NCI-H345 treated with DMSO at 0.1 percent for 48 hours (cell line): ENCODE measurements at regions not wholly inside any gene's neighbourhood (a gene's known extent, or its start where the extent isn't known, plus 50 kb on each side); places are given as distances from the start of the nearest gene placed in this dataset.

Experiments
- DNase-seq: peaks from one replicate; lab custom pipeline; 2025; ENCODE audit not compliant: unreplicated experiment; lab: John Stamatoyannopoulos, UW

DNA sequence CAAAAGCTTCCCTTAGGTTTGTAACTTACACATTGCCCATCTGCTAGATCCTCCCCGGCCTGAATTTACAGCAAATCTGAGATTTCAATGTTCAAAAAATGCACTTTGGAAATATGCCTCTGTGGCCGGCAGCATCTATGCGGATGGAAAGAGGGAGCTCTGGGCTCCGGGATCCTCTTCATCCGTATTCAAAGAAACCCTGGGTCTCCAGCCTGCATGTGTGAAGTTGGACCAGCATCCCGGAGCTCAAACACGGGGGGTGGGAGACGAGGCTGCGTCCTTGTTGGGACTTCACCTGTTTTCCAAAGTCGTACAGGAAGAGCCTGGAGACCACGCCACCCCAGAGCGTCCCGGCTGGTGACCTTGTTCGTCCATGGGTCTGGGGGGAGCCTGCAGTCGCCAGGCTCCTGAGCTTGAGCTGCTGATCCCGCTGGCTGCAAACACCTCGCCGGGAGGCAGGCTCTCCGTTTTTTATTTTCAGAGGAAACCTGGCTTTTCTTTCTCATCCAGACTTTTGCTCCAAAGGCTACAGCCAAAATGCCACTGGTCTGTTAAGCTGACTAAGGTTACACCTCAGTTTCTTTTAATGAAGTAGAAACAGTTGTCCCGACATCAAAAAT, 77.4 kb downstream of the PTGR3 start:
- DNase-seq = no peak

DNA sequence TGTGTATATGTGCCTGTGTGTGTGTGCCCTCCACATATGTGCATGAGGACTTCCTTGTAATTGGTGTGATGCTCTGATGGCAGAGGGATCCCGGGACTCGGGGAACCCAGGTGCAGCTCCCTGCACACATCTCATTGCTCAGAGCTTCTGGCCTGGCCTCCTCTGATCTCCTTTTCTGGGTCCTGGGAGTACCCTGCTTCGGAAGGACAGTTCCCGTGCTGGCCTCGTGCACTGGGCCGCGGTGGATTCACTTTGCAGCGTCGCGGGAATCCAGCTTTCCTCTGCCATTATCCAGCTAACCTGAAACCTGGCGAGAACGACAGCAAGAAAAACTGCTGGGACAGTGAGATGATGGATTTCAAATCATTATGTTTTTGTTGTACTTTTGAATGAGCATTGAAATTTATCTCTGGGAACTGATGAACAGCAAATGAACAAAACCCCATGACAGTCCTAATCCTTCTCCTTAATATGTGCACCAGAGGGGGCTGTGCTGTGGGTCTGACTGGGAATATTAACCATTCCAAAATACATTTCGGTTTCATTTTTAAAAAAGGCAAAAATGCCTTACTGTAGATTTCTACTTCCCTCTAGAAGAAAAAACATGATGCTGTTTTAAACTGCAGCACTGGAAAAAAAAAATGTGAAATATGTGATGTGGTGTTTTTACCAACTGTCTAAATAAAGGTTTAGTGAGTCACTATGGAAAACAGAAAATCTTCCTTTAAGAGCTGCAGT, 78.2 kb downstream of the PTGR3 start:
- no peak for DNase-seq

DNA sequence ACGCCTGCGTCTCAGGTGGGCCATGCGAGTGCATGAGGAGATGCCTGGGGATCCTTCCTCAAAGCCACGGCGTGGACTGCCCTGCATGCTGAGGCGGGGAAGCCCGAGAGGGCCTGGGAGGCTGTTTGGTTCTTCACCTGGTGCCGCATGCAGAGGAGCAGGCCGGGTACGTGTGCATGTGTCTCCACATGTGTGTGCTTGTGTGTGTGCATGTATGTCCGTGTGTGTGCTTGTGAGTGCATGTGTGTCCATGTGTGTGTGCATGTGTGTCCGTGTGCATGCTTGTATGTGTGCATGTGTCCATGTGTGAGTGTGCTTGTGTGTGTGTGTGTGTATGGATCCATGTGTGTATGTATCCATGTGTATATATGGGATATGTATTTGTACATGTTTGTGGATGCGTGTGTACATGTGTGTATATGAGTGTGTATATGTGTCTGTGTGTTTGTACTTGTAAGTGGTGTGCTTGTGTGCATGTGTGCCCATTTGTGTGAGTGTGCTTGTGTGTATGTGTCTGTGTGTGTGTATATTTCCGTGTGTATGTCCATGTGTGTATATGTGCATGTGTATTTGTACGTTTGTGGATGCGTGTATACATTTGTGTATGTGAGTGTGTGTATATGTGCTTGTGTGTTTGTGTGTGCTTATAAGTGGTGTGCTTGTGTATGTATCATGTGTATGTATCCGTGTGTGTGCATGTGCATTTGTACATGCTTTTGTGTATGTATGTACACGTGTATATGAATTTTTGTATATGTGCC, 79.0 kb downstream of the PTGR3 start:
- DNase-seq = no peak

DNA sequence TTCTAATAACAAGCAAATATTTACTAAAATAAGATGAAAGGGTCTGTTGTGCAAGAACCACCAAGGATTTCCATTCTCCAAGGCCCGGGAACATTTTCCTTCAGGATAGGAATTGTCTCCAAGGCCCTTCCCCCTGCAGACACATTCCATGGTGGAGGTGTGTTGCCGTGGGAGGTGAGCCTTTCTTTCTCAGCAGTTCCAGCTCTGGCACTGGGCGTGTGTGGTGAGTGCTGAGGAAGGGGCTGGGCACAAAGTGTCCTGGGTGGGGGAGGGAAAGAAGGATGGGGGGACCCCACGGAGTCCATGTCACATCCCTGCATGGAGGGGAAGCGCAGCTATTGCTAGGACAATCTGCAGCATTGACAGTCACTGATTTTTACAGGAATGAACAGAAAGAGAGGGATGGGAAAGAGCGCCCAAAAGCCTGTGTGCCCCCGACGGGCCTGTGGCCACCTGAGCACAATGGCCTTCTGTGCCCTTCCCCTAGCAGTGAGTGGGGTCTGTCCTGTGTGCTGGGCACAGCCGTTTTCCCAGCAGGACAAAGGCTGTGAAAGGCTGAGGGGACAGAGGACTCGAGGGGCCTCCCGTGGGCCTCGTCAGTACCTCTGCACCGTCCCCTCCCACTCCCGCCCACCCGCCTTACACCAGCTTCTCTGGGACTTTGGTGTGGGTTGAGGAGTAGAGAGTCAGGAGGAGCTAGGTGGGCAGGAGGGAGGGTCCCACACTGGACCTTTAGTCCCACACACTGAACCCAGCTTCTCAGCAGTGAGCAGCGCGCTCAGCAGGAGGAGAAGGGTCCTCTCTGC, 79.8 kb downstream of the PTGR3 start:
- no peak for DNase-seq

DNA sequence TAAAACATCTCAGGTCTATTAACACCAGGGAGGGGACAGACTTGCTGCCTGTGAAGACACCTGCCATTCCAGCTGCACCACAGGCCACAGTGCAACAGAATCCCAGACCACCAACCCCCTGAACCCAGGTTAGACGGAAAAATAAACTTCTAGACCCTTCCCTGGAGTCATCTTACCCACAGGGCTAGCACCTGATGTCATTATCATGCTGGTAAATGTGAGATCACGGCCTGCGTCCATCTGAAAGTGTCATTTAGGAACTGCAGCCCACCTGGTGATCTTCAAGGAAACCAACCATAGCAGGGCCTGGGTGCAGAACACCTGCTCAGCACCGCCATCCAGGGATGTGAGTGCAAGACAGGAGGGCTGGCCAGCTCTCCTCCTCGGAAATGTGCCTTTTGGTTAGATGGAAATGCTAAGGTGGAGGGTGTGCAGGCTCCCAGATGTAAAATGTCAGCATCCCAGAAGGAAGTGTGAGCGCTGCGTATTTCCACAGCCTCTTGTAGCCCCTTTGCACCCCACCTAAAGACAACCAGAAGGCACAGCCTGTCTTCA, 80.8 kb downstream of the PTGR3 start:
- no peak for DNase-seq

DNA sequence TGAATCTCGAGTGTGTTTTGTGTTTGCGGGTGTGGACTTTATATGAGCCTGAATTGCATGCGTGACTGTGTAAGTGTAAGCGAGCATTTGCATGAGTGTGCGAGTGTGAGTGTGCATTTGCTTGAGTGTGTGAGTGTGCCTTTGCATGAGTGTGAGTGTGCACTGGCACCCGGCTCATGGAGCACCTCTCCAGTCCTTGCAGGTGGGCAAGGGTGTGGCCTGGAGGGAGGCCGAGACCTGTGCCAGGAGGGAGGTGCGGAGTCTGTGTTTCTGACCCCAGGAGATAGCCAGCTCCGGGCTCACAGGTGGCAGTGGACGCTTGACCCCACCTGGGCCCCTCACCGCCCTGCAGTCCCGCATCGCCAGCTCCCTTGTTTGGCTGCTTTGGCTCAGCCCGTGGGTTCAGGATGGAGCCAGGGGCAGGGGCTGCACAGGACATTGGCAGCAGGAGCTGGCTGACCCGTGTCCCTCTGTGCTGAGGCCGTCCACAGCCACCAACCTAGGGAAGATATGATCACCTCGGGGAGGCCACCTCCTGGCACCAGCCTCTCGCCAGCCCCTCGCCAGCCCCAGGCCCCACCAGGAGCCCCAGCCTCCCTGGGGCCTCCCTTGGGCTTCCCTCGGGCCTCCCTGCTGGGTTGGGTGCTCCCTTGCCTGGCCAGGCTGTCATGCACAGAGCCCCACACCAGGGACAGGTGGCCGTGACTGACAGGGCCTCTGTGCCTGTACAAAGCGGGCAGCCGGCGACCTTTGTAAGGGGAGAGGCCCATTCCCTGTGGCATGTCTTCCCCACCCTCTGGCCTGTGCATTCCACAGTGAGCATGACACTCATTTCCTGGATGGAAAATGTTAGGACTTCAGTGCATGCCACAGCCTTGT, 81.6 kb downstream of the PTGR3 start:
- no peak for DNase-seq

DNA sequence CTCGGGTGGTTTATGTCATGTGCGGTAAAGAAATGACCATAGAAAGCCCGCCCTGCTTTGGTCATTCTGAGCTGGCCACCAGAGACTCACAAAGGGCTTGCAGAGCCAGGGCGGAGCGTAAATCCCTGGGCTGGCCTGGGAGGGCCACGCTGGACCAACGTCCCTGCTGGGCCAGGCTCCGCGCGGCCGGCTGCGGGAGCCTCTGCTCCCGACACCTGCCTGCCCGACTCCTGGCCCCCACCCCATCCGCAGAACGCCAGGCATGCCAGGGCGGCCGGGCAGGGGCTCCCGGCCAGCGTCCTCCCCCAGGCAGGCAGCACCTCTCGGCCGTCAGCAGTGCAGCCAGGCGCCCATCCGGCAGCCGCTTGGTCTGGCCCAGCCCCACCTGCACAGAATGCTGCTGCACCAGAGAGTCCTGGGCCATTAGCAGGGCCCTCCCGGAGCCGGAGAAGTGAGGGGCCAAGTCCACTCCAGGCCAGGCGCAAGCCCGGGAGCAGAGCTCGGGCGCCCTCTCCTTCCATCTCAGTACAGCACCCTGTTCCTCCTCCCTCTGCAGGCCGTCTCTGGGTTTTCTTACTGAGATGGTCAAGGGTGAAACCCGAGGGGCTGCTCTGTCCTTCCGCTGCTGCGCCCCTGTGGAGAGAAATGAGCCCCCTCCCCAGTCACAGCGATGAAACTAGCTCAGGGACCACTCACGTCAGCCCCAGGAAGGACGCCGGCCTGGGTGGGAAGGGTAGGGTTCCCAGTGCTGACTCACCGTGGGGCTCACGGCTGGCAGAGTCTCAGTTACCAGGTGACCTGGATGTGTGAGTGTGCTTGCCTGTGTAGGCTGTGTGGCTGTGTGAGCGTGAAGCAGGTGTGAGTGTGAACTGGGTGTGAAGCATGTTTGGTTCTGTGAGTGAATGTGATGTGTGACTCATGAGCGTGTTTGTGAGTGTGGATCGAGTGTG, 83.3 kb downstream of the PTGR3 start:
- no peak for DNase-seq

DNA sequence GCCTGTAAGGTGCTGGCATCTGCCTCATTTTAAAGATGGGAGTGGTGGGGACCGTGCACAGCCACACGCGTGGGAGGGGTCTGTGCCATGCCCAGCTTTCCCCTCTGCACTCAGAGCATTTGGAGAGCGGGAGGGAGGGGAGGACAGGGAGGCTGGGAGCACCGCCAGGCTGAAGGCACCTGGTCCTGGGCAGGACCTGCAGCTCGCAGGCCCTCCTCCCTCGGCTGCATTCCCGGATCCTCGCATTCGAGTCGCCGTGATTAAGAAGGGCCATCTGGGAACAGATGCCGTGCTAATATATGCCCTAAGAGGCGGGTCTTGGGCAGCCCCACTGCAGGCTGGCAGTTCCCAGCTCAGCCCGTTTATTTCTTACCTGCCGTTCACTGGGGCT, 84.0 kb downstream of the PTGR3 start:
- no peak for DNase-seq

DNA sequence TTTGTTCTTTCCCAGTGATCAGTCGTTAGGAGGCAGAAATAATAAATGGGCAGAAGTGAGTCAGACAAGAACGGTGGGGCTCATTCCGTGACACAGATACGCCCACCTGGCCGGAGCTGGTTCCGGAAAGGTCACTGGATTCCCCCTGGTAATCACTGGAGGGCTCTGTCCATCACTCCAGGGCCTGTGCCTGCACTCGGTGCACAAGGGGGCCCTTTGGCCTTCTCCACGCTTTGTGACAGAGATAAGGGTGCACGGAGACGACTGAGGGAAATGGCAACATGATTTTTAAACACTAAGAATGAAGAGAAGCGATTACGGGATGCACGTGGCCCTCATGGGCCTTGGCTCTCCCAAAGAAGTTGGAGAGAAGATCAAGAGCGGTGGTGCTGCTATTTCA, 84.4 kb downstream of the PTGR3 start:
- DNase-seq = no peak

DNA sequence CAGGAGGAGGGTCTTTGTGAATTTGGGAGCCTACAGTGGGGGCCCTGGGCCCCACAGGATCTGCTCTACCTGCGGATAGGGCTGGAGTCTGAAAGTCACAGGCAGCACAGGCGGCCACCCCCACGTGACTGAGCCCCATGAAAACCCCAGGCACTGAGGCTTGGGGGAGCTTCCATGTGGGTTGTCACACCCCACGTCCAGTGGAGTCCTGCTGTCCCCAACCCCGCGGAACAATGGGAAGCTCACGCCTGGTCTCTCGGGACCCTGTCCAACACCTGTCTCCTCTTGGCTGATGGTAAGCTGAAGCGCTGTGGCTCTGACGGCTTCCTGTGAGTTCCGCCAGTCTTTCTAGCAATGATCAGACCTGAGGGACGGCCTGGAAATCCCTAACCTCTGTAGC, 85.8 kb downstream of the PTGR3 start:
- no peak for DNase-seq

DNA sequence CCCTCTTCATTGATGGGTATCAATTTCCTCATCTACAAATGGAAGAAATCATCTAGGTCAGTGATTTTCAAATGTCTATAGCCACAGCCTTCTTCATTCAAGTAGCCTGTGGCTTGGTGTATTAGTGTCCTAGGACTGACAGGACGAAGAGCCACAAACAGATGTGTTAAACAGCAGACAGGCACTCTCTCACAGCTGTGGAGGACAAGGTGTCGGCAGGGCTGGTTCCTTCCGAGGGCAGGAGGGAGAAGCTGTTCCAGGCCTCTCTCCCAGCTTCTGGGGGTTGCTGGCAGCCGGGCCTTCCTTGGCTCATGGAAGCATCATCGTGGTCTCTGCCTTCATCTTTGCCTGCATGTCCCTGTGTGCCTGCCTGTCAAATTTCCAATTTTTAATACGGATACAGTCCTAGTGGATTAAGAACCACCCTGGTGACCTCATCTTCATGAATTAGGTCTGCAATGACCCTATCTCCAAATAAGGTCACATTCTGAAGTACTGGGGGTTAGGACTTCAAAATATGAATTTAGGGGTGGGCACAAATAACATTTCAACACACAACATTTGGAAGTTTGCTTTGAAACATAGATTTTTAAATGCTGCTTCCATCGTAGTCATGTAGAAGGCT, 86.5 kb downstream of the PTGR3 start:
- DNase-seq = no peak

DNA sequence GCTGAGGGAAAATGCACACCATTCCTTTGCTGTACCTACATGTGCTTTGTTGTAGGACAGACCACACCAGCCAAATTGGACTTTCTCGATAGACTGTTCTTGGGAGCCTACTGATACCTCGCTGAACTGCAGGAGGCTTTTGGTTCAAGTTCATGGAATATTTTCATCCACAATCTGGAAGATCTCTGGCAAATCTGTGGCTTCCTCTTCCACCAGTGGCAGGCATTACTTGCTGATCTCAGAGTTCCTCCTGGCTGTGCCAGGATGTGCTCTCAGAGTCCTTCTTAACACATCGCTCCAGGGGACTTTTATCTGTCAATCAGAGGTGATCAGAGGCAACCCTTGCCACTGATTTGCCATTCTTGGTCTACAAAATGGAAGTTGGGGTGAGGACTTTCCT, 87.7 kb downstream of the PTGR3 start:
- DNase-seq = no peak

DNA sequence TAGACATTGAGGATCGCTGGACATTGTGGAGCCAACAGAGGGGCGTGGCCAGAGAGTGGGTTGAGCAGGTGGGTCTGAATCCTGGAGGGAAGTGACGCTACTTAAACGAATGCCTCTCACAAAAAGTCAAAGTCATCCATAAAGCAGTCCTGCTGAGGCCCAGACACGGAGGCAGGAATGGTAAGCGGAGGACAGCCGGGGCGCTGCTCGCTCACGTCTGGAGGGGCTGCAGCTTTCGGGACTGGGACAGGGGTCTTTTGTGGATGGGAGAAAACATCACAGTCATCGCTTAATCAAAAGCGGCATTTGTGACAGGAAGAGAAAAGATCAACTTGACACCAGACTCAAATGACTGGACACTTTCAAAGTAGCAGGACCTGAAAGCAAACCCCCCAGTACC, 88.4 kb downstream of the PTGR3 start:
- DNase-seq = no peak

DNA sequence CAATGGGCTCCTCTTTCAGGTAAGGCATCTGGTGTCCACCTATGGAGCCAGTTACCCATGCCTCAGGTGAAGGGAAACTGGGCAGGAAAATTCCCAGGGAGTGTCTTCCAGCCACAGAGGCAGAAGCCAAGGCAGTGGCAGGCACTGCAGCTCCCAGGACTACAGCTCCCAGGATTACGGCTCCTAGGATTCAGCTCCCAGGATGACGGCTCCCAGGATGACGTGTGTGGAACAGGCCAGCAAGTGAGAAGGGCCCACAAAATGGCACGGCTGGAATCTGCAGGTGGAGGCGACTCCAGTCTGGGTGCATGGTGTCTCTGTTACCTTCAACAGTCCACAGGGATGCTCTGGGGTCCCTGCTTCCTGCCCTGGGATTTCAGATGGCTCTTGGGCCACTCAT, 92.1 kb downstream of the PTGR3 start:
- DNase-seq = no peak

DNA sequence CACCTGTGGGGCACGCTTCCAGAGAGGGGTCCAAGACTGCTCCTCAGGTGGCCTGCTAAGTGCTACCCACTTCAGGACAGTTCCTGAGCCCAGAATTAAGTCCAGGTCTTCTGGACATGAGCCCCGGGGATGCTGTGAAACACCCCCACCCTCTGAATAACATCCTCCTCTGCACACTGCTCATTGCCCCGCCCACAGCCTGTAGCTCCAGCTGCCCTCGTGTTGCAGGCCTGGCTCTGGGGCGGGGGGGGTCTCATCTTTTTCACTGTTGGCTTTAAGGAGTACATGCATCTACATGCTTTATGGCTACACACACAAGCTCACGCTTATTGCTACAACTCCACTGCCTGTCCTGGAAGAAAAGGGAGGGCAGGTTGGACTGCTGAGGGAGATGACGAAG, 92.8 kb downstream of the PTGR3 start:
- DNase-seq = no peak

DNA sequence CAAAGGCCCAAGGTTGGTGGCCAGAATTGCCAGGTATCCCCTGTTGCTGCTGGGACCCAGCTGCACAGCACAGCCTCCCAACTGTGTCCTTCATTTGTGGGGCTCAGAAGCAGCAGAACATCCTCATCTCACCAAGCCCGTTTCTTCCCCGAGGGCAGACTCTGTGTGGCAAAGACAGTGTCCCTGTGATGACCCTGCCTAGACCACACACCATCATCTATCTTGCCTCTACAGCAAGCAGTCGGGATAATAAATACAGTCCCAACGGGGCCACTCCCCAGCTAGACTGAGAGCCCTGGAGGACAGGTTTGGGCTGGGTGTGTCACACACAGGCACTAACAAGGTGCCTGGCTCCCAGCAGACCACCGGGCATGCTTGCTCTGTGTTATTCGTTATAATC, 93.4 kb downstream of the PTGR3 start:
- no peak for DNase-seq
